ENCODE measurements at regions not wholly inside any gene's neighbourhood (a gene's known extent, or its start where the extent isn't known, plus 50 kb on each side); places are given as distances from the start of the nearest gene placed in this dataset.

DNA sequence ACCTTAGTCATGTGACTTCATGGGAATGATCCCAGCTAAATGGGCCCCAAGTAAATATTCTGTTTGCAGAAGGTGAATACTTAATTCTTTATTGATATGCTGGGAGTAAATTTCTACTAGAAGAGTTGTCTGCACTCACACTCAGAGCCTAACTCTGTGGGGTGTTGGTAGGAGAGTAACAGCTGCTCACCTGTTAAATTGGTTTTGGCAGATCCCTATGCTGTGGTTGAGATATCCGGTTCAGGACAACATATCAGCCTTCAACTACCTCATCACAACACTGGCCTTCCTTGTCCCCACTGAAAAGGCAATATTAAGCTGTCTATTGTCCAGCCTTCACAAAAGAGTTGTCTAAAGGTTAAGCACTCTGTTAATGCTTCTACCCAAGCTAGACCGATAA lies 738.3 kb downstream of the INHBA start:
- DNase-seq (ENCODE audit: low read depth): peak; percentile 74

GRCh38 chr7:40959955-40960354 lies 742.9 kb downstream of the INHBA start:
- no peak for DNase-seq (ENCODE audit: low read depth)

GRCh38 chr7:40948239-40948638 lies 754.7 kb downstream of the INHBA start:
- no peak for DNase-seq (ENCODE audit: low read depth)

DNA sequence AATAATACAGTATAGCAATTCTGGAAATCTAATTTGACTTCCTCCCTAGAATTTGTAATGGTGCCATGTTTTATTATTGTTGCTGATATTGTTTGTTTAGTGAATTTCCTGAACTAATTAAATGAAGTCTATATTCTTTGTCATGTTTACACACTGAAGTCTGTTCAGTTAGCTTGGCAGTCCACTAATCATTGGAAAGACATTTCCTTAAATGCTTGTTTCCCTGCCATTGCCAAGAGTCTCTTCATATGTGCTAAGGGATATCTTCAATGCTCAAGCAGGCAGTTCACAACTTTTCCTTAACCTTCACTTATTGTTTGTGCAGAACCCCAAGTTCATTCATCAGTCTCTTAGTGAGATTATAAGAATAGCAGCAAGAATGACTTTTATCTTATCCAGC lies 755.3 kb downstream of the INHBA start:
- no peak for DNase-seq (ENCODE audit: low read depth)

DNA sequence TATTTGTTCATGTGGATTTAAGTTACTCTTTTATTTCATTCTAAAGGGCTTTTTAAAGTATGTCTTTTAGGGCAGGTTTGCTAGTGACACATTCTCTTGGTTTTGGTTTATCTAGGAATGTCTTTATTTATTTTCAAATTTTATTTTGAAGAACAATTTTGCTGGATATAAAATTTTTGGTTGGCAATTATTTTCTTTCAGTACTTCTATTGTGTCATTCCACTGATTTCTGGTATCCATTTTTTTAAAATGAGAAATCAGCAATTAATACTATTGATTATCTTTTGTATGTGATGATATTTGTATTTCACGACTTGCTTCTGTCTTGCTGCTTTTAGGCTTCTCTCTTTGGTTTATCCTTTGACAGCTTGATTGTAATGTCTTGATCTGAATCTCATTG lies 756.3 kb downstream of the INHBA start:
- no peak for DNase-seq (ENCODE audit: low read depth)

DNA sequence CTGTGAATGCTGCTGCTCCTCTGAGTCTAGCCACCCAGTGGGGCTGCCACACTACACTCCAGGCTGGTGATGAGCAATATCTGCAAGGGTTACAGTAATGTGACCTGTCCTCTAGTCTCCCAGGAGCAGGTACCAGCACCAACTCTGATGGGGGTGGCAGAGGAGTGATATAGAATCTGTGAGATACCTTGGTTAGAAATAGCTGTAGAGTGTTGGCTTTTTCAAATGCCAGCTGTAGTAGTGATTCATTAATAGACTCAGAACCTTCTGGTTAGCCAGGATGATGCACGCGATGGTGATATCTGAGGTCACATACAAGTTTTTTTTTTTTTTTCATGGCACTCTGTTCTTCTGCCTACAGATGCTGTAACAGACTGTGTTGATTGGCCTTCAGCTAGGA lies 757.1 kb downstream of the INHBA start:
- no peak for DNase-seq (ENCODE audit: low read depth)

DNA sequence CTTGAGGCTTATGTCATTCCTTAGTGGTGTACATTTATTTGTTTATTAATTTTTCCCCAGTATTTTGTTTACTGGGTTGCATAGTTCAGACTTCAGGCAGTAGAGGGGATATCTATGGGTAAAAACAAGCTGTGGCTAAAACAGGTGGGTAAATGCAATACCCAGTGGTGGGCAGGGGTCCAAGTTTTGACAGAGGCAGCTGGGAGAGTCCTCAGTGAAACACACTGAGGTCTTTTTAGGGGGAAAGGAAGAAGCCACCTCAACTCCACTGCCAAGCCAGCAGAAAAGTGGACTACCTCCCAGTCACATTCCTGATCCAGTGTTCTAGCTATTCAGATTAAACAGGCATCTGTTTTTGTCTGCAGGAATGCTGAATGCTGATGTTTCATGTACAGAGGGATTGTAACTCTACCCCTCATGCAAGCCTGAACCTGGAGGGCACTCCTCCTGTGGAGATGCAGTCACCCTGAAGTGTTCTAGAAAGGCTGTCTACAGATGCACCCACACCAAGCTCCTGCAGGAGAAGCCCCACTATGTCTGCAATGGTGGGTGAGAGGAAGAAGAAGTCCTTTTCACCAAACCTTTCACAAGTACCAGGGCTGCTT lies 757.8 kb downstream of the INHBA start:
- peak; percentile 79 for DNase-seq (ENCODE audit: low read depth)

- no peak for DNase-seq (ENCODE audit: low read depth)
Observed at GRCh38 chr7:40937879-40938278, 765.0 kb downstream of the INHBA start.

- no peak for DNase-seq (ENCODE audit: low read depth)
Observed at GRCh38 chr7:40935435-40935834, 767.5 kb downstream of the INHBA start.

DNA sequence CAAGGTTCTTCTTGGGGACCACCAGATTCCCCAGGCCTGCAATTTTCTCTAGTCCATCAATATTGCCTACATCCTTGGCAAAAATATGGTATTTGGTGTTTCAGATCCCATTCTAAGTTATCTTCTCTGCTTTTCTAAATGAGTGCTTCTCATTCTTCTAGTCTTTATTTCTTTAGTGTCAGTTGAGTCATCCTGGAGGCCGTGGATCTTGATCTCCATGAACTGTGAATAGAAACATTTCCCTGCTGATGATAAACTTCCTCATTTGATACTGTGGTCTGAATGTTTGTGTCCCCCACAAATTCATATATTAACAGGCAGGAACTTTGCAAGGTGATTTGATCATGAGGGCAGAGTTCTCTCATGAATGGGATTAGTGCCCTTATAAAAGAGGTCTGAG lies 779.3 kb downstream of the INHBA start:
- no peak for DNase-seq (ENCODE audit: low read depth)

DNA sequence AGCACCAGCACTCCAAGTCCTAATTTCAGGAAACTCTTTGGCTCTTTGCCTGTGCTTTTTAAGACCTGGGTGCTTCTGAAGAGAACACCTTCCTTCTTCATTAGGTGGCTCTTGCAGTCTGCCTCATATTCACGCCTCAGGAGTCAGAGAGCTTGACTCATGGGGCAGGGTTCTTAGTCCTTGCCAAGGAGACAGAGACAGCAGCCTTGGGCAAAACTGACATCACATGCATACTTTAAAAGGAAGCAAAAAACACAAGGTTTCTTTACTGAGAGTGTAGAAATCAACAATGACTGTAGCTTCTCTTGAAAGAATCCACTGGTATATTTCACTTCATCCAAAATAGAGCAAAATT lies 780.6 kb downstream of the INHBA start:
- peak; percentile 33 for DNase-seq (ENCODE audit: low read depth)

DNA sequence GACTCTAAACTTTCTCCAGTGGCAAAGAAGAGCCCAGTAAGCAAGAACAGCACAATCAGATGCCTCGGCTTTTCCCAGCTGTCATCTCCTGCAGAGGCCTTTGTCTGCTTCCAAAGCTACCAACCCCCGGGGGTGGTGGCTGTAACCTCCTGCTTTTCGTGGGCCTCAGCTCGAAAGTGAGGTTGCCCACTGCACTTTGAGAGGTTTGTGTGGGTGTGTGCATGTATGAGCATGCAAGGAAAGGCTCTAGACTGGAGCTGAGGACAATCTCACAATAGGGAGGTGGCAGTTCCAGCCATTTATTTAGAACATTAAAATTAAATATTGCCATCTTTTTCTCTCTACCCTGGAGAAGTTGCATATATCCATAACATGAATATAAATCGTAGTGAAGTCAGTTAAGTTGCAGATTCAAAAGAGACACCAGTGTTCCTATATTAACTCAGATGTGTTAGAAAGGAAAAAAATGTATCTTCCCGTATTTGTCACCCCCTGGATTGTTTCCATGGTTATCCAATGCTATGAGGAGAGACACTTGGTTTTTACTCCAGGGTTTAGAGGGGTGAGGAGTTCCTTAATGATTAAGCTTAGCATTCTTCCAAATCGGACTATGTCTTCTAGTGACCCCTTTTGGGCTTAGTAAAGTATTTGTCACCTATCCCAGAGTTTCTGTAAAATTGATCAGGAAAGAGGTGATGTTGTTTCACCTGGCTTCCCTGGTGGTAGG lies 781.1 kb downstream of the INHBA start:
- peak; percentile 68 for DNase-seq (ENCODE audit: low read depth)

DNA sequence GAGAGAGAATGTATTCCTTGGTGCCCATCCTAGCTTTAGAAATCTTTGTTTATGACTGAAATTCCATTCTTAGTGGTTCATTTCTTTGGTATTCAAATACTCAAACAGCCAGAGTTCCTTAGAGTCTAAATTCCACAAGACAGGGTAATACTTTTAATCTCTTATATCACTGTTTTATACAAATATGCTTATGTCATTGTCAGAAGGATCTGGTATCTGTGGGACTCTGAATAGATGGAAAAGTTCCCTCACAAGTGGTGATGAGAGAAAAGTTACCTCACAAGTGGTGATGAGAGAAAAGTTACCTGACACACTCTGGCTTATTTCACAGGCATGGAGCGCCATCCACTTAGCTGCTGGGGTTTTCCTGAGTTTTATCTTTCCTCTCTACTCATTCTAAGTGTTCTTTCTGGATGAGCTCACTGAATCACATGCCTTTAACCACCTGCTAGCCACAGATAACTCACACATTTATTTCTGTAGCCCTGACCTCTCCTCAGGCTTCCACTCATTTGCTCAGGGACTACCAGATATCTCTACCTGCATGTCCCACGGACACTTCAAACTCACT lies 784.0 kb downstream of the SUGCT start:
- DNase-seq (ENCODE audit: low read depth): peak; percentile 80

GRCh38 chr7:40916813-40917212 lies 782.0 kb downstream of the SUGCT start:
- DNase-seq (ENCODE audit: low read depth): no peak

- peak; percentile 9 for DNase-seq (ENCODE audit: low read depth)
Observed at GRCh38 chr7:40915071-40915470, 780.3 kb downstream of the SUGCT start.
